Activated CD4-positive, alpha-beta T cell treated with anti-CD3 and anti-CD28 coated beads, Interleukin-2, amount 10 ng/mL, durations not matched to agents 7 days and 5 days (primary cell): ENCODE measurements at regions not wholly inside any gene's neighbourhood (a gene's known extent, or its start where the extent isn't known, plus 50 kb on each side); places are given as distances from the start of the nearest gene placed in this dataset. TPM values are rescaled to one million over a fixed set of nuclear protein-coding genes. Genes with fewer than 3 reads are reported as not detected.
"Not testable (repeated sequence)": the region's sequence is repeated elsewhere in the genome, so short reads cannot be mapped to it uniquely, and the experiment has no call there.

Experiments used
- CTCF ChIA-PET: fragments of 350-600 bp; sonication (Branson Sonifier 250); formaldehyde crosslinking; loops from one replicate; lab custom pipeline; 2021; ENCODE audit warnings: antibody characterized with exemption; lab: Charles Lee
- POLR2A ChIA-PET: fragments of 350-600 bp; sonication (Branson Sonifier 250); formaldehyde crosslinking; loops from one replicate; lab custom pipeline; 2021; ENCODE audit warnings: antibody characterized with exemption; lab: Charles Lee
- DNase-seq: peaks from one replicate; pipeline ENCODE4 v3.0.0-alpha.2; 2020
- H3K27ac Mint-ChIP-seq: one replicate; pipeline ENCODE4 v1.8.0; 2021; ENCODE audit warnings: mild to moderate bottlenecking, moderate library complexity, mixed read lengths
- H3K27me3 Mint-ChIP-seq: one replicate; pipeline ENCODE4 v1.8.0; 2021; ENCODE audit warnings: mixed read lengths
- H3K36me3 Mint-ChIP-seq: one replicate; pipeline ENCODE4 v1.8.0; 2021; ENCODE audit warnings: low read depth, mixed read lengths
- H3K4me1 Mint-ChIP-seq: one replicate; pipeline ENCODE4 v1.8.0; 2021; ENCODE audit warnings: mixed read lengths
- H3K4me3 Mint-ChIP-seq: one replicate; pipeline ENCODE4 v1.8.0; 2021; ENCODE audit warnings: mild to moderate bottlenecking, moderate library complexity, mixed read lengths
- H3K9me3 Mint-ChIP-seq: one replicate; pipeline ENCODE4 v1.8.0; 2021; ENCODE audit warnings: mixed read lengths
- microRNA-seq: library from miRNA; unstranded; fragments of <30 nt; microRNA quantifications from one replicate; pipeline ENCODE4 v1.2.0, GENCODE V29; 2021; ENCODE audit warnings: borderline microRNAs expressed, borderline replicate concordance

- H3K9me3 Mint-ChIP-seq = peaks cover 4% of the 10 kb centered on the region
- no peak overlapping the region for H3K4me3 Mint-ChIP-seq
- no peaks in the 10 kb centered on the region for H3K27me3 Mint-ChIP-seq
- CTCF ChIA-PET = no interaction called here
- no peaks in the 10 kb centered on the region for H3K4me1 Mint-ChIP-seq
- POLR2A ChIA-PET = no interaction called here
- no peaks in the 10 kb centered on the region for H3K36me3 Mint-ChIP-seq
- no peak for DNase-seq
- no peak overlapping the region for H3K27ac Mint-ChIP-seq
These were observed 88.7 kb upstream of the ZWINT start for GRCh38 chr10:56449770-56450169.

GRCh38 chr10:56447613-56448012 lies 86.6 kb upstream of the ZWINT start:
- H3K9me3 Mint-ChIP-seq, H3K4me3 Mint-ChIP-seq, H3K27ac Mint-ChIP-seq, DNase-seq, POLR2A ChIA-PET, H3K36me3 Mint-ChIP-seq, H3K27me3 Mint-ChIP-seq, CTCF ChIA-PET, H3K4me1 Mint-ChIP-seq: not testable (repeated sequence)

- CTCF ChIA-PET, H3K27ac Mint-ChIP-seq, H3K4me1 Mint-ChIP-seq, DNase-seq, POLR2A ChIA-PET, H3K9me3 Mint-ChIP-seq, H3K27me3 Mint-ChIP-seq, H3K4me3 Mint-ChIP-seq, H3K36me3 Mint-ChIP-seq: not testable (repeated sequence)
These were observed 80.3 kb upstream of the ZWINT start for GRCh38 chr10:56441337-56441736.

Small RNAs in the stretch of these regions (microRNA-seq; reads per million reads assigned to microRNA genes)
- gene MIR3924 = not detected
